ENCODE measurements at regions not wholly inside any gene's neighbourhood (a gene's known extent, or its start where the extent isn't known, plus 50 kb on each side); places are given as distances from the start of the nearest gene placed in this dataset.

DNA sequence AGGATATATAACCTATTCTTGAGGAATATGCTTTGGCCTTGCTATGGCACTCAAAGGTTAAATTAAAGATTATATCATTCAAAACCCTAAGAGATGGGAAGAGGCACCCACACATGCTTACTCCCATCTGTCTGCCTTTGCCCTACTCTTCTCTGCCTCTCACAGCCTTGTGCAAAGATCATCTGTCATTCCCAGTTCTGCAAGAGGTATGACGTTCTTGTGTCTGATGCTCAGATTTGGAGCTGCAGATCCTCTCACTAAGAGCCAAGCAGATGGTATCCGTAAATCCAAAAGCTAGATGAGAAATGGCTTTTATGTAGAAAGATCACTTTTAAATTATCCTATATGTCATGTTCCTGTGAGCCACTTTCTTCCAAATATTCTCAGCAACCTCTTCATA is 112.0 kb downstream of the GPR63 start:
- TF ChIP-seq, protein P1, sequence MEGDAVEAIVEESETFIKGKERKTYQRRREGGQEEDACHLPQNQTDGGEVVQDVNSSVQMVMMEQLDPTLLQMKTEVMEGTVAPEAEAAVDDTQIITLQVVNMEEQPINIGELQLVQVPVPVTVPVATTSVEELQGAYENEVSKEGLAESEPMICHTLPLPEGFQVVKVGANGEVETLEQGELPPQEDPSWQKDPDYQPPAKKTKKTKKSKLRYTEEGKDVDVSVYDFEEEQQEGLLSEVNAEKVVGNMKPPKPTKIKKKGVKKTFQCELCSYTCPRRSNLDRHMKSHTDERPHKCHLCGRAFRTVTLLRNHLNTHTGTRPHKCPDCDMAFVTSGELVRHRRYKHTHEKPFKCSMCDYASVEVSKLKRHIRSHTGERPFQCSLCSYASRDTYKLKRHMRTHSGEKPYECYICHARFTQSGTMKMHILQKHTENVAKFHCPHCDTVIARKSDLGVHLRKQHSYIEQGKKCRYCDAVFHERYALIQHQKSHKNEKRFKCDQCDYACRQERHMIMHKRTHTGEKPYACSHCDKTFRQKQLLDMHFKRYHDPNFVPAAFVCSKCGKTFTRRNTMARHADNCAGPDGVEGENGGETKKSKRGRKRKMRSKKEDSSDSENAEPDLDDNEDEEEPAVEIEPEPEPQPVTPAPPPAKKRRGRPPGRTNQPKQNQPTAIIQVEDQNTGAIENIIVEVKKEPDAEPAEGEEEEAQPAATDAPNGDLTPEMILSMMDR (conservative IDR thresholded peaks at IDR 0.05 in 1 of 2, IDR thresholded peaks at IDR 0.05 in 1 of 2; ENCODE audit: extremely low read depth in 1 of 2, insufficient read depth in 1 of 2, low read depth in 1 of 2, low read length in 2 of 2), result no peak
- TF ChIP-seq EZH2 (IDR thresholded peaks at IDR 0.05; ENCODE audit: borderline replicate concordance, low read length), result no peak

All from mammary epithelial cell (primary cell).